Suppressor macrophage treated with lipopolysaccharide for 1 hour (primary cell): ENCODE measurements at regions not wholly inside any gene's neighbourhood (a gene's known extent, or its start where the extent isn't known, plus 50 kb on each side); places are given as distances from the start of the nearest gene placed in this dataset.

Source experiments
- DNase-seq, 3 donors: peaks; one replicate each; pipeline ENCODE4 v3.0.0-alpha.2; 2020 to 2022

GRCh38 chr16:27686926-27687325 lies 137.0 kb downstream of the KATNIP start:
- DNase-seq, result no peak

GRCh38 chr16:27687605-27688004 lies 137.7 kb downstream of the KATNIP start:
- no peak for DNase-seq

- no peak for DNase-seq
Observed at GRCh38 chr16:27689711-27690110, 139.8 kb downstream of the KATNIP start.

GRCh38 chr16:27690608-27691007 lies 140.7 kb downstream of the KATNIP start:
- DNase-seq, result peak; percentile 42 to 76 (median 63)

GRCh38 chr16:27691721-27692120 lies 141.8 kb downstream of the KATNIP start:
- DNase-seq, result peak; percentile 23 to 38 (median 37)

GRCh38 chr16:27692576-27692975 lies 142.6 kb downstream of the KATNIP start:
- DNase-seq, result no peak

- DNase-seq, result no peak
Observed at GRCh38 chr16:27695161-27695560, 145.2 kb downstream of the KATNIP start.

GRCh38 chr16:27698266-27698665 lies 148.3 kb downstream of the KATNIP start:
- DNase-seq, result no peak

GRCh38 chr16:27698746-27699145 lies 148.8 kb downstream of the KATNIP start:
- DNase-seq, result no peak

GRCh38 chr16:27699540-27699939 lies 149.6 kb downstream of the KATNIP start:
- DNase-seq, result no peak

GRCh38 chr16:27700304-27700995 lies 150.5 kb downstream of the KATNIP start:
- DNase-seq, result no peak

GRCh38 chr16:27701381-27701780 lies 151.4 kb downstream of the KATNIP start:
- no peak for DNase-seq

- no peak for DNase-seq
Observed at GRCh38 chr16:27703121-27703520, 153.2 kb downstream of the KATNIP start.

- DNase-seq, result no peak
Observed at GRCh38 chr16:27703545-27703944, 153.6 kb downstream of the KATNIP start.

- DNase-seq, result no peak
Observed at GRCh38 chr16:27704252-27704651, 154.3 kb downstream of the KATNIP start.

GRCh38 chr16:27706156-27706865 lies 156.4 kb downstream of the KATNIP start:
- no peak for DNase-seq

GRCh38 chr16:27706866-27707685 lies 157.1 kb downstream of the KATNIP start:
- DNase-seq, result no peak

GRCh38 chr16:27708651-27709050 lies 158.7 kb downstream of the KATNIP start:
- no peak for DNase-seq

- no peak for DNase-seq
Observed at GRCh38 chr16:27712251-27712711, 162.3 kb downstream of the KATNIP start.

GRCh38 chr16:27717726-27718125 lies 167.8 kb downstream of the KATNIP start:
- no peak for DNase-seq

- no peak for DNase-seq
Observed at GRCh38 chr16:27718201-27719105, 168.5 kb downstream of the KATNIP start.

- no peak for DNase-seq
Observed at GRCh38 chr16:27719106-27719445, 169.1 kb downstream of the KATNIP start.
